ENCODE measurements at regions not wholly inside any gene's neighbourhood (a gene's known extent, or its start where the extent isn't known, plus 50 kb on each side); places are given as distances from the start of the nearest gene placed in this dataset.

- H4K8ac ChIP-seq (ENCODE audit: extremely low read depth, insufficient read depth, low read length): no peak overlapping the region
- H3K9me3 ChIP-seq (ENCODE audit: insufficient read depth in 2 of 2, low read depth in 1 of 2, low read length in 1 of 2): peaks cover 53 to 87% of the 10 kb centered on the region in 2 experiments
- DNase-seq (ENCODE audit: low read depth in 1 of 2, low spot score in 2 of 2) (no peak), FAIRE-seq (no peak)
- no peak overlapping the region for H3K27ac ChIP-seq (ENCODE audit: low read depth, low read length)
- ChIA-PET CTCF (ENCODE audit: partially characterized antibody) (no interaction called here), POLR2A (ENCODE audit: partially characterized antibody) (no interaction called here)
- H2BK20ac ChIP-seq (ENCODE audit: low read length): no peak overlapping the region
- H3K27me3 ChIP-seq (replicated peaks in 1 of 4; ENCODE audit: control insufficient read depth in 3 of 4, extremely low read depth in 1 of 4, insufficient read depth in 3 of 4, low read length in 3 of 4): no peaks in the 10 kb centered on the region
- H3K4ac ChIP-seq (replicated peaks; ENCODE audit: insufficient read length, low read depth, low read length): no peak overlapping the region
- no peak overlapping the region for H2BK15ac ChIP-seq (ENCODE audit: low read length)
- H2BK5ac ChIP-seq (ENCODE audit: low read depth, low read length): no peak overlapping the region
- TF ChIP-seq POLR2AphosphoS5 (IDR thresholded peaks at IDR 0.05; ENCODE audit: low read depth, low read length) (no peak), SP1 (IDR thresholded peaks at IDR 0.05; ENCODE audit: low read depth, low read length) (no peak), CTCF (IDR thresholded peaks at IDR 0.05; ENCODE audit: control extremely low read depth in 1 of 3, insufficient read depth in 1 of 3, low read depth in 1 of 3, low read length in 3 of 3) (no peak), CTBP2 (IDR thresholded peaks at IDR 0.05; ENCODE audit: borderline replicate concordance, insufficient read depth, insufficient read length, low read length) (no peak), JUND (IDR thresholded peaks at IDR 0.05; ENCODE audit: low read length) (no peak), BCL11A (IDR thresholded peaks at IDR 0.05; ENCODE audit: low read depth in 2 of 2, low read length in 2 of 2) (no peak)
- no peaks in the 10 kb centered on the region for H3K79me1 ChIP-seq (ENCODE audit: low read depth, low read length)
- peaks cover 0 to 4% (median 0%) of the 10 kb centered on the region in 4 experiments; a peak in 2 of 7 replicates for H3K4me1 ChIP-seq (replicated peaks in 1 of 4; ENCODE audit: control insufficient read depth in 3 of 4, insufficient read depth in 4 of 4, low read length in 3 of 4)
- no peaks in the 10 kb centered on the region for H3K36me3 ChIP-seq (ENCODE audit: control insufficient read depth in 2 of 4, insufficient read depth in 4 of 4, low read length in 3 of 4)
- H2BK120ac ChIP-seq (replicated peaks; ENCODE audit: low read depth, low read length): no peak overlapping the region
- no peak overlapping the region for H4K91ac ChIP-seq (replicated peaks; ENCODE audit: insufficient read length, low read length)
- H3K14ac ChIP-seq (ENCODE audit: insufficient read length): no peak overlapping the region
- H3K4me2 ChIP-seq (ENCODE audit: insufficient read depth in 1 of 2, low read depth in 2 of 2, low read length in 2 of 2): no peak overlapping the region
- H3K79me2 ChIP-seq (ENCODE audit: control insufficient read depth in 1 of 2, insufficient read depth in 2 of 2, low read length in 2 of 2): no peaks in the 10 kb centered on the region
- H3K18ac ChIP-seq (ENCODE audit: extremely low read depth, low read length): no peak overlapping the region
- H2AFZ ChIP-seq (ENCODE audit: low read length): no peak overlapping the region
- H3K23me2 ChIP-seq (ENCODE audit: low read depth, low read length): no peaks in the 10 kb centered on the region
- H4K5ac ChIP-seq (ENCODE audit: insufficient read length, low read depth, low read length): no peak overlapping the region
- H4K20me1 ChIP-seq (replicated peaks in 1 of 2; ENCODE audit: control insufficient read depth in 1 of 2, insufficient read depth in 2 of 2, low read length in 2 of 2): no peaks in the 10 kb centered on the region
- H2AK5ac ChIP-seq (ENCODE audit: low read depth, low read length): no peak overlapping the region
- H3K23ac ChIP-seq (ENCODE audit: insufficient read length): no peak overlapping the region
- 91% methylated on average over 43 of the region's 64 CpGs; no CpG with 5 or more reads in 1 of the 2 experiments for WGBS, 2 experiments (ENCODE audit: extremely low coverage in 1 of 2, insufficient coverage in 1 of 2, insufficient read length in 1 of 2, insufficient replicate concordance in 2 of 2, low coverage in 1 of 2, low lambda C conversion rate in 2 of 2, missing lambda C conversion rate in 1 of 2)
- H2BK12ac ChIP-seq (ENCODE audit: low read depth, low read length): no peak overlapping the region
- no peak overlapping the region for H3K56ac ChIP-seq (replicated peaks; ENCODE audit: insufficient read length, low read depth, low read length)
- no peak overlapping the region for H3K9ac ChIP-seq (replicated peaks in 1 of 4; ENCODE audit: extremely low read depth in 1 of 4, low read depth in 3 of 4, low read length in 3 of 4)
- H3K4me3 ChIP-seq (ENCODE audit: extremely low read depth in 1 of 4, insufficient read depth in 2 of 4, low read depth in 3 of 4, low read length in 4 of 4): no peak overlapping the region
These were observed 73.6 kb downstream of the METRNL start for GRCh38 chr17:83152745-83153611.
